ENCODE measurements at regions not wholly inside any gene's neighbourhood (a gene's known extent, or its start where the extent isn't known, plus 50 kb on each side); places are given as distances from the start of the nearest gene placed in this dataset.

- intact Hi-C loops (cut with micrococcal nuclease; ENCODE audit: unreplicated experiment), result no loop called here
- no TSS peak for BruUV-seq (replicated peaks)
- TF ChIP-seq EZH2 (IDR thresholded peaks at IDR 0.05; ENCODE audit: borderline replicate concordance, low read depth, low read length, poor library complexity, severe bottlenecking) (no peak), CTCF (conservative IDR thresholded peaks at IDR 0.05; ENCODE audit: low read depth, low read length) (no peak)
- H3K36me3 ChIP-seq (ENCODE audit: insufficient read depth, low read length, poor library complexity, severe bottlenecking), result no peaks in the 10 kb centered on the region
- POLR2A ChIA-PET (ENCODE audit: low non-redundant PET), result no interaction called here
- no peaks in the 10 kb centered on the region for H3K27me3 ChIP-seq (replicated peaks; ENCODE audit: insufficient read depth, low read depth, low read length, poor library complexity)
- H3K27ac ChIP-seq (ENCODE audit: low read depth, low read length, poor library complexity, severe bottlenecking), result no peak overlapping the region
- no peak overlapping the region for H3K4me3 ChIP-seq (ENCODE audit: low read depth, low read length, poor library complexity, severe bottlenecking)
- no peak for DNase-seq (ENCODE audit: low spot score)
- CTCF ChIA-PET, result no interaction called here
- H3K9me3 ChIP-seq (ENCODE audit: low read depth, low read length, poor library complexity, severe bottlenecking), result no peaks in the 10 kb centered on the region
- H3K4me1 ChIP-seq (ENCODE audit: insufficient read depth, low read length, poor library complexity, severe bottlenecking), result no peaks in the 10 kb centered on the region
Observed at GRCh38 chr14:45434221-45434620, 181.2 kb upstream of the MIS18BP1 start.

GRCh38 chr14:45426685-45427282, 173.8 kb upstream of the MIS18BP1 start:
- no peaks in the 10 kb centered on the region for H3K9me3 ChIP-seq (ENCODE audit: low read depth, low read length, poor library complexity, severe bottlenecking)
- peak; percentile 82 for DNase-seq (ENCODE audit: low spot score)
- no peak overlapping the region for H3K27ac ChIP-seq (ENCODE audit: low read depth, low read length, poor library complexity, severe bottlenecking)
- BruUV-seq (replicated peaks), result no TSS peak
- H3K4me1 ChIP-seq (ENCODE audit: insufficient read depth, low read length, poor library complexity, severe bottlenecking), result peaks cover 4% of the 10 kb centered on the region
- ChIA-PET POLR2A (ENCODE audit: low non-redundant PET) (no interaction called here), CTCF (interaction anchor here (1.2 kb wide), 1 partner anchor 100 kb away, joined by 7 read pairs; no protein-coding TSS in a partner anchor)
- no peaks in the 10 kb centered on the region for H3K36me3 ChIP-seq (ENCODE audit: insufficient read depth, low read length, poor library complexity, severe bottlenecking)
- TF ChIP-seq CTCF (conservative IDR thresholded peaks at IDR 0.05; ENCODE audit: low read depth, low read length), result peak; percentile 76
- TF ChIP-seq EZH2 (IDR thresholded peaks at IDR 0.05; ENCODE audit: borderline replicate concordance, low read depth, low read length, poor library complexity, severe bottlenecking), result no peak
- intact Hi-C loops (cut with micrococcal nuclease; ENCODE audit: unreplicated experiment), result loop anchor here (1.0 kb wide), 1 partner anchor 101 kb away; no protein-coding TSS in a partner anchor
- H3K27me3 ChIP-seq (replicated peaks; ENCODE audit: insufficient read depth, low read depth, low read length, poor library complexity), result no peaks in the 10 kb centered on the region
- no peak overlapping the region for H3K4me3 ChIP-seq (ENCODE audit: low read depth, low read length, poor library complexity, severe bottlenecking)

GRCh38 chr14:45406942-45407341, 153.9 kb upstream of the MIS18BP1 start:
- ChIA-PET CTCF (no interaction called here), POLR2A (ENCODE audit: low non-redundant PET) (no interaction called here)
- no peak overlapping the region for H3K27ac ChIP-seq (ENCODE audit: low read depth, low read length, poor library complexity, severe bottlenecking)
- no peak overlapping the region for H3K4me3 ChIP-seq (ENCODE audit: low read depth, low read length, poor library complexity, severe bottlenecking)
- intact Hi-C loops (cut with micrococcal nuclease; ENCODE audit: unreplicated experiment), result no loop called here
- no peaks in the 10 kb centered on the region for H3K9me3 ChIP-seq (ENCODE audit: low read depth, low read length, poor library complexity, severe bottlenecking)
- no peaks in the 10 kb centered on the region for H3K4me1 ChIP-seq (ENCODE audit: insufficient read depth, low read length, poor library complexity, severe bottlenecking)
- H3K27me3 ChIP-seq (replicated peaks; ENCODE audit: insufficient read depth, low read depth, low read length, poor library complexity), result peaks cover 8% of the 10 kb centered on the region
- no peaks in the 10 kb centered on the region for H3K36me3 ChIP-seq (ENCODE audit: insufficient read depth, low read length, poor library complexity, severe bottlenecking)
- BruUV-seq (replicated peaks), result no TSS peak
- TF ChIP-seq CTCF (conservative IDR thresholded peaks at IDR 0.05; ENCODE audit: low read depth, low read length) (no peak), EZH2 (IDR thresholded peaks at IDR 0.05; ENCODE audit: borderline replicate concordance, low read depth, low read length, poor library complexity, severe bottlenecking) (no peak)
- no peak for DNase-seq (ENCODE audit: low spot score)

Data from A673 (cell line).